PC-9 (cell line): ENCODE measurements at regions not wholly inside any gene's neighbourhood (a gene's known extent, or its start where the extent isn't known, plus 50 kb on each side); places are given as distances from the start of the nearest gene placed in this dataset.

Source experiments
- BruUV-seq: library from RNA; stranded (reverse); fragments of 400-500 nt; replicated peaks from 2 replicates; lab custom pipeline; 2021; lab: Mats Ljungman, UMichigan
- CTCF ChIA-PET: fragments of 300-600 bp; sonication (Branson Sonifier 250); formaldehyde crosslinking; loops from one replicate; lab custom pipeline; 2022; ENCODE audit warnings: antibody characterized with exemption; lab: Charles Lee
- POLR2A ChIA-PET: fragments of 300-600 bp; sonication (Branson Sonifier 250); formaldehyde crosslinking; loops from one replicate; lab custom pipeline; 2022; ENCODE audit warnings: antibody characterized with exemption; ENCODE audit not compliant: unreplicated experiment; lab: Charles Lee
- DNase-seq, 2 experiments: peaks; one replicate each; pipeline versions ENCODE4 v3.0.0 to v3.0.0-alpha.2; 2015 to 2022; ENCODE audit warnings: mixed read lengths in 1 of 2
- H2AFZ ChIP-seq: fragments of 200-600 bp; sonication (generic); 2 replicates; pipeline ENCODE4 v1.8.1; 2017; ENCODE audit warnings: antibody characterized with exemption
- H3F3A ChIP-seq: fragments of 200-600 bp; sonication (generic); 2 replicates; pipeline ENCODE4 v1.8.1; 2017; ENCODE audit warnings: antibody characterized with exemption, mild to moderate bottlenecking, low read depth; ENCODE audit not compliant: insufficient read depth
- H3K27ac ChIP-seq: fragments of 200-600 bp; sonication (generic); 2 replicates; pipeline ENCODE4 v1.6.1; 2016; ENCODE audit warnings: mixed run types
- H3K27me3 ChIP-seq: fragments of 200-600 bp; sonication (generic); 2 replicates; pipeline ENCODE4 v1.6.1; 2016; ENCODE audit warnings: low read depth, mixed run types; ENCODE audit not compliant: insufficient read depth
- H3K36me3 ChIP-seq: fragments of 200-600 bp; sonication (generic); 2 replicates; pipeline ENCODE4 v1.6.1; 2016; ENCODE audit warnings: low read depth, mixed run types
- H3K4me1 ChIP-seq: fragments of 200-600 bp; sonication (generic); replicated peaks from 2 replicates; pipeline ENCODE4 v1.6.1; 2016; ENCODE audit warnings: mixed run types; ENCODE audit not compliant: insufficient read depth
- H3K4me2 ChIP-seq: fragments of 200-600 bp; sonication (generic); 2 replicates; pipeline ENCODE4 v1.6.1; 2017; ENCODE audit warnings: mixed run types
- H3K4me3 ChIP-seq: fragments of 200-600 bp; sonication (generic); 2 replicates; pipeline ENCODE4 v1.6.1; 2016; ENCODE audit warnings: mixed run types
- H3K79me2 ChIP-seq: fragments of 200-600 bp; sonication (generic); 2 replicates; pipeline ENCODE4 v1.6.1; 2017; ENCODE audit warnings: low read depth, mixed run types
- H3K9me2 ChIP-seq: fragments of 200-600 bp; sonication (generic); 2 replicates; pipeline ENCODE4 v1.8.1; 2017; ENCODE audit warnings: mild to moderate bottlenecking; ENCODE audit not compliant: insufficient read depth
- H3K9me3 ChIP-seq: fragments of 200-600 bp; sonication (generic); 2 replicates; pipeline ENCODE4 v1.8.1; 2016; ENCODE audit warnings: low read depth; ENCODE audit not compliant: insufficient read depth
- H4K20me1 ChIP-seq: fragments of 200-600 bp; sonication (generic); 2 replicates; pipeline ENCODE4 v1.8.1; 2017; ENCODE audit not compliant: insufficient read depth
- EZH2 ChIP-seq: fragments of 200-600 bp; sonication (generic); IDR thresholded peaks from 2 replicates; pipeline ENCODE4 v1.8.0; 2017; ENCODE audit warnings: antibody characterized with exemption, low read depth
- intact Hi-C: fragments of 100-400 bp; cut with micrococcal nuclease; formaldehyde crosslinking; loops from one replicate; pipeline ENCODE4 v1.10.0; 2022; ENCODE audit not compliant: unreplicated experiment
- TF ChIP-seq, protein P1 (sequence below): fragments of 200-600 bp; sonication (generic); conservative IDR thresholded peaks from 2 replicates; pipeline ENCODE4 v1.6.1; 2017; ENCODE audit warnings: mixed run types, antibody characterized with exemption, mild to moderate bottlenecking, moderate library complexity

DNA sequence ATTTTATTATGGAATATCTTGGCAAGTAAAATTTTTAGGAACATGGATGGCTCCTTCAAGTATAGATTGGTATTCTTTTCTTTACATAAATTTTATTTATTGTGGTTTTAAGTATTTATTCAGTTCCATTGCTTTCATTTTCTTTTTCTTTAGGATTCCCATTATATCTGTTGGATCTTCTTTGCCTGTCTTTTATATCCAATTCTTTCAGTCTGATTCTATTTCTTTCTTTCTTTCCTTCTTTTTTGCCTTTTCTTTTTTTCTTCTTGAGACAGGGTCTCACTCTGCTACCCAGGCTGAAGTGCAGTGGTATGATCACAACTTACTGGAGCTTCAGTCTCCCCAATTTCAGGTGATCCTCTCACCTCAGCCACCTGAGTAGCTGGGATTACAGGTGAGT is 74.2 kb upstream of the GLI3 start:
- Histone ChIP-seq H4K20me1 (no peaks in the 10 kb centered on the region), H3K4me1 (no peaks in the 10 kb centered on the region), H3K9me2 (no peaks in the 10 kb centered on the region), H3K36me3 (no peaks in the 10 kb centered on the region), H3K27me3 (peaks cover 40% of the 10 kb centered on the region), H3K4me2 (no peak overlapping the region), H3K9me3 (no peaks in the 10 kb centered on the region), H3K4me3 (no peak overlapping the region), H2AFZ (no peak overlapping the region), H3K79me2 (no peaks in the 10 kb centered on the region), H3F3A (no peaks in the 10 kb centered on the region), H3K27ac (no peak overlapping the region)
- no peak for TF ChIP-seq EZH2
- TF ChIP-seq, protein P1, sequence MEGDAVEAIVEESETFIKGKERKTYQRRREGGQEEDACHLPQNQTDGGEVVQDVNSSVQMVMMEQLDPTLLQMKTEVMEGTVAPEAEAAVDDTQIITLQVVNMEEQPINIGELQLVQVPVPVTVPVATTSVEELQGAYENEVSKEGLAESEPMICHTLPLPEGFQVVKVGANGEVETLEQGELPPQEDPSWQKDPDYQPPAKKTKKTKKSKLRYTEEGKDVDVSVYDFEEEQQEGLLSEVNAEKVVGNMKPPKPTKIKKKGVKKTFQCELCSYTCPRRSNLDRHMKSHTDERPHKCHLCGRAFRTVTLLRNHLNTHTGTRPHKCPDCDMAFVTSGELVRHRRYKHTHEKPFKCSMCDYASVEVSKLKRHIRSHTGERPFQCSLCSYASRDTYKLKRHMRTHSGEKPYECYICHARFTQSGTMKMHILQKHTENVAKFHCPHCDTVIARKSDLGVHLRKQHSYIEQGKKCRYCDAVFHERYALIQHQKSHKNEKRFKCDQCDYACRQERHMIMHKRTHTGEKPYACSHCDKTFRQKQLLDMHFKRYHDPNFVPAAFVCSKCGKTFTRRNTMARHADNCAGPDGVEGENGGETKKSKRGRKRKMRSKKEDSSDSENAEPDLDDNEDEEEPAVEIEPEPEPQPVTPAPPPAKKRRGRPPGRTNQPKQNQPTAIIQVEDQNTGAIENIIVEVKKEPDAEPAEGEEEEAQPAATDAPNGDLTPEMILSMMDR, result no peak
- DNase-seq, result no peak
- BruUV-seq, result no TSS peak
- POLR2A ChIA-PET, result no interaction called here
- intact Hi-C loops, result no loop called here
- CTCF ChIA-PET, result no interaction called here

DNA sequence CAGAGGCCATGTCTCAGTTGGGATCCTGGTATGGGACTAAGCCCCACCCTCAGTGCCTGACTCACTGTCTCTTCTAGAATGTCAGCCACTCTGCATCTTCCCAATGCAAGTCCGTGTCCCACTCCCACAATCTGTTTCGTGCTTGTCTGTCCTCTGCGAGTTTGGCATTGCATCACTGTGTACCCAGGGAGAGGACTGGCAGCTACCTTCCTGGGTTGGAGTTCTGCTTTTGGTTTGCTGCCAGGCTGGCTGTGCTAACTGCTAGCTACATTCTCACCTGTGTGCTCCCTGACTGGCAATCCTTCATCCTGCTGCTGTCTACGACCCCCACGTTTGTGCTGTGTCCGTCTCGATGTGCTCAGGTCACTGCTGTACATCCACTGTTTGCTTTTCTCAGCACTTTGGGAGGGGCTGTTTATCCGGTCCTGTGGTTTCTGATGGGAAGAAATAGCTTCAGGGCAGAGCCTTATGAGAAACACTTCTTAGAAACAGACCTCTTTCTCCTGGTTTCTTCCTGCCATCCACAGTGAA is 56.0 kb upstream of the GLI3 start:
- Histone ChIP-seq H3F3A (no peaks in the 10 kb centered on the region), H2AFZ (no peak overlapping the region), H3K4me3 (no peak overlapping the region), H3K4me2 (no peak overlapping the region), H3K79me2 (no peaks in the 10 kb centered on the region), H3K27me3 (peaks cover 5% of the 10 kb centered on the region; the same call in 1 of the 2 replicates), H3K4me1 (no peaks in the 10 kb centered on the region), H4K20me1 (no peaks in the 10 kb centered on the region), H3K36me3 (no peaks in the 10 kb centered on the region), H3K9me2 (no peaks in the 10 kb centered on the region), H3K9me3 (no peaks in the 10 kb centered on the region), H3K27ac (no peak overlapping the region)
- intact Hi-C loops, result no loop called here
- BruUV-seq, result no TSS peak
- POLR2A ChIA-PET, result no interaction called here
- TF ChIP-seq, protein P1, result no peak
- no peak for TF ChIP-seq EZH2
- CTCF ChIA-PET, result no interaction called here
- peak in 1 of 2 experiments; percentile 41 for DNase-seq

DNA sequence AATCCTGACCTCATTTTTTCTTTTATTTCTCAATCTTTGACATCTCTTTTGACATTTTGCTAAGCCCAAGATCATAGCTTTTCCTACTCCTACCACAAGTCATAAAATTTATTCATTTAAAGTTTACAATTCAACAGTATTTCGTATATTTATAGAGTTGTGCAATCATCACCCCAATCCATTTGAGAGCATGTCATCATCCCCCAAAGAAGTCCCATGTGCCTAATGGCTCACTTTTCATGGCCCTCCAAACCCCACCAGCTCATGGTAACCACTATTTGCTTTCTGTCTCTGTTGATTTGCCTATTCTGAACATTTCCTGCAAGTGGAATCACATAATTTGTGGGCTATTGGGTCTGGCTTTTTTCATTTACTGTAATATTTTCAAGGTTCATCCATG is 52.5 kb upstream of the GLI3 start:
- CTCF ChIA-PET, result no interaction called here
- TF ChIP-seq, protein P1, result no peak
- TF ChIP-seq EZH2, result no peak

More for the DNA sequence above, 52.5 kb upstream of the GLI3 start:
- Histone ChIP-seq H3K9me2 (no peaks in the 10 kb centered on the region), H3K27ac (no peak overlapping the region), H3K4me3 (no peak overlapping the region), H3K36me3 (no peaks in the 10 kb centered on the region), H3K9me3 (no peaks in the 10 kb centered on the region), H3F3A (no peaks in the 10 kb centered on the region), H4K20me1 (no peaks in the 10 kb centered on the region), H3K27me3 (peaks cover 11% of the 10 kb centered on the region; the same call in 1 of the 2 replicates), H3K4me2 (no peak overlapping the region), H3K4me1 (no peaks in the 10 kb centered on the region), H3K79me2 (no peaks in the 10 kb centered on the region), H2AFZ (no peak overlapping the region)
- DNase-seq, result no peak
- intact Hi-C loops, result no loop called here
- BruUV-seq, result no TSS peak
- POLR2A ChIA-PET, result no interaction called here
